NCI-H526 treated with DMSO at 0.1 percent for 48 hours (cell line): ENCODE measurements at regions not wholly inside any gene's neighbourhood (a gene's known extent, or its start where the extent isn't known, plus 50 kb on each side); places are given as distances from the start of the nearest gene placed in this dataset.

Experiments
- DNase-seq: peaks from one replicate; lab custom pipeline; 2025; lab: John Stamatoyannopoulos, UW

GRCh38 chr10:21172930-21173801, 276.1 kb upstream of the NEBL start:
- peak; percentile 43 for DNase-seq

DNA sequence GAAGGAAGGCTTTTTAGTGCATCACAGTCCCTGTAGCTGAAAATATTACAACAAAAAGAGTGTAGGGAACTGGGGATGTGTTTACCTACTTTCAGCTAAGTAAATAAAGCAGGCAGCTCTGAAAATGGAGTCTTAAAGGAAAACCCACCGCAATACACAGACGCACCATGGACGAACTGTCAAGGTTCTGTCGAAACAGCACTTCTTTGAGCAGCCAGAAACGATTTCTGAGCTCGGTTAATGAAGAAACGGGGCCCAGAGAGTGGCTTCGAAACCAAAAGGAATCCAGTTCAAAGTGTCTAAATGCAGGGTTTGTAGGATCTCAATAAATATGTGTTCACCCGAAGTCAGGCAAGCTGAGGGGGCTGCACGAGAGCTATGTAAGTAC, 275.4 kb upstream of the NEBL start:
- peak; percentile 43 for DNase-seq

GRCh38 chr10:21171936-21172541, 274.9 kb upstream of the NEBL start:
- DNase-seq, result no peak

DNA sequence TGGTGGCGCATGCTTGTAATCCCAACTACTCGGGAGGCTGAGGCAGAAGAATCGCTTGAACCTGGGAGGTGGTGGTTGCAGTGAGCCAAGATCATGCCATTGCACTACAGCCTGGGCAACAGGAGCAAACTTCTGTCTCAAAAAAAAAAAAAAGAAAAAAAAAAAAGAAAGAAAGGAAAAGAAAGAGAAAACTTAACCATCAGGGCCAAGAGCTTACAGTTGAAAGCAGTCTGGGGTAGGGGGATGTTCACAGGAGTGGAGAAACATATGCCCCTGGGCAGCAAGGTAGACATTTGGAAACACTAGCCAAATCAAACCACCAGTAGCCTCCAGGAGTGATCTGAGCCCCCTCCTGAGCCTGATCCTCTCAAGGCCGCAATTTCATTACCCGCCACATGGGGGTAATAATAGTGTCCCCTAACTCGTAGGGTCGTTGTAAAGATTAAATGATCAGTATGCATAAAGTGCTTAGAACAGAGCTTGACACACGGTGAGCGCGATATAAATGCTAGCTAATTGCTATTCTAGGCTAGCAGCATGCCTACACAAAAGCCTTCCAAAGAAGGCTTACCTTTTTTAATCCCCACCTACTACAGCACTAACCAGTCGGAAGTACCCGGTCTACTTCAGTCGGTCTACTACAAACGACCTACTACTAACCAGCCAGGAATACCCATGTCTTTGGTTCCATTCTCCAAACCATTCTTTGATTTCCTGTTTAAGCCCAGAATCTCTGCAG, 274.3 kb upstream of the NEBL start:
- DNase-seq, result no peak

- no peak for DNase-seq
Observed at GRCh38 chr10:21170216-21170615, 273.1 kb upstream of the NEBL start.

GRCh38 chr10:21169271-21169670, 272.2 kb upstream of the NEBL start:
- no peak for DNase-seq

DNA sequence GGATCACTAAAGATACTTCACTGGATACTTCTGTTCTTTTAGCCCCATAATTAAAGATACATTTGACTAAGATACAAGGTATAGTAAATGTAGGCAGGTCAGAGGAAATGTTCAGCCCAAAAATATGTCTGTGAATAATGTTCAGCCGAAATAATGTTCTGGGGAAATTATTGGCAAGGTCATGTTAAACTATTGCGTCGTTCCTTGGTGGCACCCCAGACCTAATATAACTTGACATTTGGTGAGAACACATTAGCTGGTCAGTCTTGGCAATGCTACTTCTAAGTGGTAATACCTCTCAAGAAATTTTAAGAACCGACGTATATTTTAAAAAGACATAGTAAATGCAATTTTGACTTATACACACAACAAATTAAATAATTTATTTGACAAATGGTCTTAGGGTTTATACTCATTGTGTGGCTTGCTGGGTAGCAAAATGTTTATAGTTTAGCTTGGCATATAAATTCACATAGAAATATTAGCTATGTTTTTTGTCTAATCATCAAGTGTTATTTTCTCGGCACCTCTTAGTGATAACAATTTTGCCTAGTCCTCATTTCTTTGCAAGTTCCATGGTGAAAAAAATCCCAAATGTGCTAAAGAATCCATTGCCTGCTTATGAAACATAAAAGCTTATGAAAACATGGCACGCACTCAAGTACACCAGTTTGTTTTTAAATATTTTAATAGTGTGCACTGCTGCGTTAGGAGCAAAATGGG, 270.3 kb upstream of the NEBL start:
- no peak for DNase-seq

GRCh38 chr10:21166557-21167287, 269.6 kb upstream of the NEBL start:
- peak; percentile 3 for DNase-seq

DNA sequence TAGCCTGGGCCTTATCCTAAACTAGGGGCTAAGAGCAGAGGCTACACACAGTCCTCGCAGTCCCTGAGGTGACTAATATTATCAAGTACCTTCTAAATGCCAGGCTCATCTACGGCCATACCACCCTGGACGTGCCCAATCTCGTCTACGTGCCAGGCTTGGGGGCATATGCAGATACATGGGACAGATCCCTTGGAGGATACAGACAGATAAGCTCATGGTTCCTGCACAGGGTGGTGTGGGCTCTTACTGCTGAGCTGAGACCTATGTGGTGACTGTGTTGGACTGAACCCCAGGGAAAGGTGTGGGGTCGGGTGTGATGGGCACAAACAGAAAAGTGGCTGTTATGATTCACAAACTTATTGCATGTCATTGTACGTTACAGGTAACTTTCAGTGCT, 268.4 kb upstream of the NEBL start:
- DNase-seq, result no peak

- DNase-seq, result no peak
Observed at GRCh38 chr10:21164687-21165086, 267.6 kb upstream of the NEBL start.

DNA sequence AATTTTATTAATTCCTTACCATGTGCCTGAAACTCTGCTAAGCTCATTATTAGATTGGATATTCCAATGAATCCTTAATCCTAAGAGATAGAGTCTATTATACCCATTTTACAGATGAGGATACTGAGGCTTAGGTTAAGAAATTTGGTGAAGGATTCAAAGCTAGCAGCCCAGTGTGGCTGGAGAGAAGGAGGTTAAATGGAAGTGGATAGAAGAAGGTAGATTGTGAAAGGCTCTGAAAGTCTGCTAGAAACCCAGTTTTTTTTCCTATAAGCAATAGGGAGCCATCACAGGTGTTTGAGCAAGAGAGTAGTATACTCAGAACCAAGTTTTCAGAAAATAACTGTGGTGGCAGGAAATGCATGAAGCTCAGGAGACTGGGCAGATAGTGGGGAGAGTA, 265.8 kb upstream of the NEBL start:
- DNase-seq, result no peak

DNA sequence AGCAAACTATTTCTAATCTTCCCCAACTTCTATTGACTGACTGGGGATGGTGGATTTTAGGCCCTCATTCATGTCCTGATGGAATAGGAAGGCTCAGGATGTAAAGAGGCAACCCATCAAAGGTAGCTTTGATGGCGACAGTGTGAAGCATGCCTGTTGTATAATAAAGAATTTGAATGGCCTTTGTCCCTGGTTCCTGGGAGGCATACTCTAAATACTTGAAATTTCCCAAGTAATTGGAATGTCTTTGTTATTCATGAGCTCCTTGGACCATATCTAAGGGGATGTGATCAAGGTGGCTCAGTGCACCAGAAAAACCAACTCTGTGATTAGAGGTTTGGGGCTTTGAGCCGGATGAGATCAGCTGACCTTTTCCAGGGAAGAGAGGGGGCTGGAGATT, 264.5 kb upstream of the NEBL start:
- DNase-seq, result no peak

DNA sequence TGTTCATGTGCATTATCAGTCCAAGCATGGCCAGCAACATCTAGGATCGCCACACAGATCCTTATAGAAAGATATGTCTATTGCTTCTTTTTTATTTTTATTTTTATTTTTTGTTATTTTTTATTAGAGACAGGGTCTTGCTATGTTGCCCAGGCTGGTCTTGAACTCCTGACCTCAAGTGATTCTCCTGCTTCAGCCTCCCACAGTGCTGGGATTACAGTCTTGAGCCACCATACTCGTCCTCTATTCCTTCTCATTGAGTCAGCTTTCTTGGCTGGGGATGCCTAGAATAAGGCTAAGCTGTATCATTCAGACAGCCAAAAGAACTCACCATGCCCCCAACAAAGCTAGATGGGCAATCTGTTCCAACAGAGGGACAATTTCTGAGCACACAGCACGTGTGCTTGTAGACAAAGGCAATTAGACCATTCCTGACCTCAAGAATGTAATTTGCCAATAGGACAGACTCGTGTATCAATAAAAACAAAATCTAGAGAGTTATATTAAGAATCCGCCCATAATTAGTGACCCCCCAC, 264.0 kb upstream of the NEBL start:
- no peak for DNase-seq

DNA sequence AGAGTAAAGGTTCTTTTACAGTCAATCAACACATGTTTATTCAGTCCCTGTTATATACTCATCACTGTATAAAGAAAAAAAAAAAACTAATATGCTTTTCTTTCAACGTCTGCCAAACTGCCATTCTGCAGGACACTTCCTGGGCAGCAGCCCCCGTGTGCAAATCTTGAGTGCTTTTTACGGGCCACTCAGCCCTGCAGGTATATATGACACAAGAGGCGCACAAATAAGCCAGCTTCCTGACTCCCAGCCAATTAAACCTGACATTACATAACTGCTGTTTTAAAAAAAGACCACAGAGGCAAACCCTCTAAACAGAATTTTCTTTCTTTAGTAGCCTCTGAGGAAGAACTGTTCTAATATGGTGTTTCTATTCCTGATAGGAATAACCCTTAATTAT, 263.0 kb upstream of the NEBL start:
- no peak for DNase-seq

GRCh38 chr10:21159669-21160068, 262.6 kb upstream of the NEBL start:
- DNase-seq, result no peak

DNA sequence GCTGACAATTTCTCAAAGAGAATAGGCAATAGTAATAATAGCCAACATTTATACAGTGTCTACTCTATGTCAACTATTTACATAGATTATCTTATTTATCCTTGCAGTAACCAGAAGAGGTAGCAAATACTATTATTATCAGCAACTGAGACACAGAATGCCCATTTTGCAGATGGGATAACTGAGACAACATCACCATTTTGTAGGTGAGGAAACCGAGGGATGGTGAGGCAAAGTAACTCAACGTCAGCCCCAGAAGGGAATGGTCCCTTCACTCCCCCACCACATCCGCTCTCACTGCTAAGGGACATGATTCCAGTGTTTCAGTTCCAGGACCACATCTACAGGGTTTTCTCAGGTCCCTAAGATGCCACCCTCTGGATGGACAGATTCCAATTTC, 261.2 kb upstream of the NEBL start:
- no peak for DNase-seq

DNA sequence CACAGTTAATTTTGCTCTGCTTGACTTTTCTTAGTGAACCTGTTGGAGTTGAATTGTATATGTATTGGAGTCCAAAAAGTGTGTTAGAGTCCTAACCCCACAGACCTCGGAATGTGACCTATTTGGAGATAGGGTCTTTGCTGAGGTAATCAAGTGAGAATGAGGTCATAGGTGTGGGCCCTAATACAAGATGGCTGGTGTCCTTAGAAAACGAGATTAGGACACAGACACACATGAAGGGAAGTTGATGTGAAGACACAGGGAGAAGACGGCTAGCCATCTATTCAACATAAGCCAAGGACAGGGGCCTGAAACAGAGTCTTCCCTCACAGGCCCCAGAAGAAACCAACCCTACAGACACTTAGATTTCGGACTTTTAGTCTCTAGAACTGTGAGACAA, 260.6 kb upstream of the NEBL start:
- no peak for DNase-seq

DNA sequence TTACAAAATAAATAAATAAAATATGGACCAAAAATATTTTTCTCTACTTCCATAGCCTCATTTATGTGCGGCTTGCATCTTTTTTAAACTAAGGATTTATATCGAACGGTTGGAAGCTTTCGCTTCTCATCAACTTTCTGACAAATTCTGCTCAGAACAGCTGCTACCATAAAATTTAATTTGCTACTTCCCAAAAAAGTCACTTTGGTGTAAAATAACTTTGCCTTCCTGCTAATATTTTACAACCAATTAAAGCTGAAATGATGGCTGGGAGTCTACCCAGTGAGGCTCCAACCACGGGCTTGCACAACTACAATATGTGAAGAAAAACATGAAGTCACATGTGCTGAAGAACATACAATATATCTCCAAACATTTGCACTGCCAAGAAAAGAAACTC, 253.1 kb upstream of the NEBL start:
- no peak for DNase-seq

- DNase-seq, result no peak
Observed at GRCh38 chr10:21146436-21146789, 249.3 kb upstream of the NEBL start.

DNA sequence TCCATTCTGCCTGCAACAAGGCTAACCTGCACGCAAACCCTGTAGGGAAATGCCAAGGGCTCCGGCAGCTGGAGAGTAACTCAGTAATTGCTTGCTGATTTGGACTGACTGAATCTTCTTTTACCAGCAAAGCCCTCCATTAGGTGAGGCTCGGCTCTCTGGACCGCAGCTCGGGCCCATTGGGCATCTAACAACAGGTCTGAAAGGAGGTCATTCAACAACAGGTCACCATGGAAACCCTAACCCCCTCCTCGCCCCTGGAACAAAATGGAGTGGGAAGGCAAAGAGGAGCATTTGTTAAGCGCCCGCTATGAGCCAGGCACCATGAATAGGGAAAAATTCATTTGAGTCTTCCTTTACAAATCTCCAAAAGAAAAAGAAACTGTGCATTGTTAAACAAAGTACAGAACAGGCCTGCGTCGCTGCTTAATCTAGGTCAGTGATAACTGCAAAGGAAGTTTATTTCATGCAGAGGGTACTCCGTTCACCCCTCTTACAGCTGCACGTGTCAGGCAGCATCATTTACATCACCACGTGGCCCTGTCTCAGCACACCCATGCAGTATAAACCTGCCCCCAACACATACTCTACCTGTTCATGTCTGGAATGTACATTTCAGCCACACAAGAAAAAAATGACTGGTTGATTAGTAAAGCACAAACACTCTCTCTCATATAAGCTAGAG, 248.8 kb upstream of the NEBL start:
- DNase-seq, result no peak

DNA sequence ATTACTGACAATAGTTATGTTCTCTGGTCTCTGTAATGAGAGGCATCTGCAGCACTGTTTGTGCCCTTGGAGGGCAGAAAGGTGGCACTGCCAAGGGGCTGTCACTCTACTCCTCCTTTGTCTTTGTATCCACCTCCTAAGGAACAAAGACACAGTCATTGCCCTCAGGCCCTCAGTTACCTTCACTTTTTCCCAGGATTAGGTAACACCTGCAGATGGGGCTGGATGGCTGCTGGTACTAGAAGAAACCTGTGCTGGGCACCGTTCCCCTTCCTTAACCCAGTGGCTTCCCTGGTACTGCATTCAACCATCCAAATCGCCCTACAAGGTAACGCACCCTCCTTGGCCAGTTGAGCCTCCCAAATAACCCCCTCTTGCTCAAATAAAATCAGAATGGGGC, 246.9 kb upstream of the NEBL start:
- DNase-seq, result no peak
